Activated CD4-positive, alpha-beta T cell treated with anti-CD3 and anti-CD28 coated beads, Interleukin-2, amount 10 ng/mL, durations not matched to agents 7 days and 5 days (primary cell): ENCODE measurements at regions not wholly inside any gene's neighbourhood (a gene's known extent, or its start where the extent isn't known, plus 50 kb on each side); places are given as distances from the start of the nearest gene placed in this dataset.

Experiments
- CTCF ChIA-PET: fragments of 350-600 bp; sonication (Branson Sonifier 250); formaldehyde crosslinking; loops from one replicate; lab custom pipeline; 2021; ENCODE audit warnings: antibody characterized with exemption; lab: Charles Lee
- POLR2A ChIA-PET: fragments of 350-600 bp; sonication (Branson Sonifier 250); formaldehyde crosslinking; loops from one replicate; lab custom pipeline; 2021; ENCODE audit warnings: antibody characterized with exemption; lab: Charles Lee
- DNase-seq: peaks from one replicate; pipeline ENCODE4 v3.0.0-alpha.2; 2020
- H3K27ac Mint-ChIP-seq: one replicate; pipeline ENCODE4 v1.8.0; 2021; ENCODE audit warnings: mild to moderate bottlenecking, moderate library complexity, mixed read lengths
- H3K27me3 Mint-ChIP-seq: one replicate; pipeline ENCODE4 v1.8.0; 2021; ENCODE audit warnings: mixed read lengths
- H3K36me3 Mint-ChIP-seq: one replicate; pipeline ENCODE4 v1.8.0; 2021; ENCODE audit warnings: low read depth, mixed read lengths
- H3K4me1 Mint-ChIP-seq: one replicate; pipeline ENCODE4 v1.8.0; 2021; ENCODE audit warnings: mixed read lengths
- H3K4me3 Mint-ChIP-seq: one replicate; pipeline ENCODE4 v1.8.0; 2021; ENCODE audit warnings: mild to moderate bottlenecking, moderate library complexity, mixed read lengths
- H3K9me3 Mint-ChIP-seq: one replicate; pipeline ENCODE4 v1.8.0; 2021; ENCODE audit warnings: mixed read lengths

DNA sequence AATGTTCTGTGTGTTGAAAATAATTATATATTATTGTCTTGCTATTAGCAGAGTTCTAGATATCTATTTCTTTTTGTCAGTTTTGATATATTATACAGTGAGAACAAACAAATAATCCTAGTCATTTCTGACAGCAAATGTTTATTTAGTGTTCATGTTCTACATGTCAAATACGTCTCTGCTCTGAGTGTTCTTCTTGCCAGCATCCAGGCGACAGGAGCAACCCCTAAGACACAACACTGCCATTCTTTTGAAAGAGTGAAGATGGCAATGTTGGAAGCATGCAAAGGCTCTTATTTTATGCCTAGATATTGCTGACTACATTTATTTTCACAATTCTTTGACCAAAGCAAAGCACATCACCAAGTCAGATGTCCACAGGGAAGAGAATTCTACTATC is 1556.6 kb upstream of the TMEFF2 start:
- CTCF ChIA-PET: no interaction called here

DNA sequence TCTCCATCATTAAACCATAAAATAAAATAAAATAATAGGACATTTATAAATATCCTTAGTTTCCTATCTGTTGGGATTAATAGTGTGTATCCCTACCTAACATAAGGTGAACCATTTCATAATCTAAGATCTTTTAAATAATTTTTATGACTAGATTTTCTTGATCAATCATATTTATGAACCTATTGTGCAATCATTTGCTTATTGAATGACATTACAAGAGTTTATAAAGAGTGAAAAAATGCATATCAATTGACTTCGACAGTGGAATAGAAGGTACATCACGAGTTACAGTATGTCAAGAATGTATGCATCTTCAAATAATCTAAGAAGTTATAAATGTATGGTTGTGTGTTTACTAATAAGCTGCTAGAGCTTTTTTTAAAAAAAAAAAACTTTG is 1554.8 kb upstream of the TMEFF2 start:
- no peak overlapping the region for H3K27ac Mint-ChIP-seq
- no peak overlapping the region for H3K4me3 Mint-ChIP-seq
- H3K27me3 Mint-ChIP-seq: no peaks in the 10 kb centered on the region
- H3K36me3 Mint-ChIP-seq: no peaks in the 10 kb centered on the region
- no peak for DNase-seq
- no peaks in the 10 kb centered on the region for H3K4me1 Mint-ChIP-seq
- CTCF ChIA-PET: no interaction called here
- no peaks in the 10 kb centered on the region for H3K9me3 Mint-ChIP-seq
- POLR2A ChIA-PET: no interaction called here

More for the DNA sequence above, 1556.6 kb upstream of the TMEFF2 start:
- no peaks in the 10 kb centered on the region for H3K9me3 Mint-ChIP-seq
- H3K4me3 Mint-ChIP-seq: no peak overlapping the region
- no peak overlapping the region for H3K27ac Mint-ChIP-seq
- no peaks in the 10 kb centered on the region for H3K27me3 Mint-ChIP-seq
- no peaks in the 10 kb centered on the region for H3K4me1 Mint-ChIP-seq
- H3K36me3 Mint-ChIP-seq: no peaks in the 10 kb centered on the region
- no peak for DNase-seq
- POLR2A ChIA-PET: no interaction called here

DNA sequence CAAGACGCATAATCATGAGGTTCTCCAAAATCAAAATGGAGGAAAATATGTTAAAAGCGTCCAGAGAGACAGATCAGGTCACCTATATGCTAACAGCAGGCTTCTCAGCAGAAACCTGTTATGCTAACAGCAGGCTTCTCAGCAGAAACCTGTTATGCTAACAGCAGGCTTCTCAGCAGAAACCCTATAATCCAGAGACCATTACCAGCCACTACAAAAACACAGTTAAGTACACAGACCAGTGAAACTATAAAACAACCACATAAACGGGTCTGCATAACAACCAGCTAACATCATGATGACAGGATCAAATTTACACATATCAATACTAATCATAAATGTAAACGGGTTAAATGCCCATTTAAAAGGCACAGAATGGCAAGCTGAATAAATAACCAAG is 1548.4 kb upstream of the TMEFF2 start:
- Mint-ChIP-seq H3K4me3 (no peak overlapping the region), H3K27me3 (no peaks in the 10 kb centered on the region), H3K36me3 (no peaks in the 10 kb centered on the region), H3K27ac (no peak overlapping the region), H3K9me3 (no peaks in the 10 kb centered on the region), H3K4me1 (no peaks in the 10 kb centered on the region)
- DNase-seq: no peak
- POLR2A ChIA-PET: no interaction called here
- CTCF ChIA-PET: no interaction called here

DNA sequence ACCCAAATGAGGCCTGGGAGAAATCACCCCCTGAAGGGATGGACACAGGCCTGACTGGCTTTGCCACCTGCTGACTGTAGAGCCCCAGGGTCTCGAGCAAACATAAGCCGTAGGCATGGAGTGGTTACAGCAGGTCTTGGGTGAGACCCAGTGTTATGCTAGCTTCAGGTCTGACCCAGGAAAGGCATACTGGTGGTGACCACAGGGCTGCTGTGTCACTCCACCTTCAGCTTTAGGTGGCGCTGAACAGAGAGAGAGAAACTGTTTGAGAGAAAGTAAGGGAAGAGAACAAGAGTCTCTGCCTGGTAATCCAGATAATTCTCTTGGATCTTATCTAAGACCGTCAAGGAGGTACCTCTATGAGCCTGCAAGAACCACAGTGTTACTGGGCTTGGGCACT is 1544.2 kb upstream of the TMEFF2 start:
- CTCF ChIA-PET: no interaction called here
- DNase-seq: no peak
- peaks cover 1% of the 10 kb centered on the region for H3K9me3 Mint-ChIP-seq
- H3K36me3 Mint-ChIP-seq: no peaks in the 10 kb centered on the region
- no peaks in the 10 kb centered on the region for H3K27me3 Mint-ChIP-seq
- POLR2A ChIA-PET: no interaction called here
- no peaks in the 10 kb centered on the region for H3K4me1 Mint-ChIP-seq
- no peak overlapping the region for H3K4me3 Mint-ChIP-seq
- no peak overlapping the region for H3K27ac Mint-ChIP-seq

DNA sequence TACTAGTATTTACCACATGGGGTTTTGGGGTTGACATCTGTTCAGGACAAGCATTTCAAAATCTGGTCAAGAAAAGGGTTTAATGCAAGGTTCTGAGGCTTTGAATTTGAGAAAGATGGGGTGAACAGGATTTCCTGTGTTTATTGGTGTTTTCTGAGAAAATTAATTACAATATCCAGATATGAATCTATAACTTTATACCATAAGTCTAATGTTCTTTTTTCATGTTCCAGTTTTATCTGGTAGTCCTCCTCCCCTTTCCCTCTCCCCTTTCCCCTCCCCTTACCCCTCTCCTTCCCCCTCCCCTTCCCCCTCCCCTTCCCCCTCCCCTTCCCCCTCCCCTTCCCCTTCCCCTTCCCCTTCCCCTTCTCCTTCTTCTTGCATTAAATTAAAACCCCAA is 1518.2 kb upstream of the TMEFF2 start:
- H3K27me3 Mint-ChIP-seq: no peaks in the 10 kb centered on the region
- peaks cover 2% of the 10 kb centered on the region for H3K9me3 Mint-ChIP-seq
- CTCF ChIA-PET: no interaction called here
- H3K4me3 Mint-ChIP-seq: no peak overlapping the region
- H3K36me3 Mint-ChIP-seq: no peaks in the 10 kb centered on the region
- no peak for DNase-seq
- H3K4me1 Mint-ChIP-seq: no peaks in the 10 kb centered on the region
- H3K27ac Mint-ChIP-seq: no peak overlapping the region
- POLR2A ChIA-PET: no interaction called here

DNA sequence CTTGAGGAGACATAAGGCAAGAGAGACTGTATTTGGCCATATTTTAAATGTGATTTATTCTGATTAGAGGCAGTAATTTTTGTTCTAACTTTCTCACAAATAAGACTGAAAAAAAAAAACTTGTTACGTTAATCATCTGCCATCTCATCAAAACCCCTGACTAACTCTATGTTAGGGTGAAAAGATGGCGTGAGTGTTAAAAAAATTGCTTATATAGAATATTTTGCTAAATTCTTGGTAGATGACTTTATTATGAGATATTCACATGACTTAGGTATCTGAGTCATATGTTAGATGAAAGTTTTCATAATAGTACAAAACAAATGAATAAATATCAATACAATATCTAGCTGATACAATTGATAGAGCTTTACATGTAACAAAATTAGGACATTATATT is 1508.7 kb upstream of the TMEFF2 start:
- no peaks in the 10 kb centered on the region for H3K9me3 Mint-ChIP-seq
- no peak overlapping the region for H3K27ac Mint-ChIP-seq
- DNase-seq: no peak
- CTCF ChIA-PET: no interaction called here
- H3K36me3 Mint-ChIP-seq: no peaks in the 10 kb centered on the region
- H3K27me3 Mint-ChIP-seq: no peaks in the 10 kb centered on the region
- POLR2A ChIA-PET: no interaction called here
- no peaks in the 10 kb centered on the region for H3K4me1 Mint-ChIP-seq
- no peak overlapping the region for H3K4me3 Mint-ChIP-seq

DNA sequence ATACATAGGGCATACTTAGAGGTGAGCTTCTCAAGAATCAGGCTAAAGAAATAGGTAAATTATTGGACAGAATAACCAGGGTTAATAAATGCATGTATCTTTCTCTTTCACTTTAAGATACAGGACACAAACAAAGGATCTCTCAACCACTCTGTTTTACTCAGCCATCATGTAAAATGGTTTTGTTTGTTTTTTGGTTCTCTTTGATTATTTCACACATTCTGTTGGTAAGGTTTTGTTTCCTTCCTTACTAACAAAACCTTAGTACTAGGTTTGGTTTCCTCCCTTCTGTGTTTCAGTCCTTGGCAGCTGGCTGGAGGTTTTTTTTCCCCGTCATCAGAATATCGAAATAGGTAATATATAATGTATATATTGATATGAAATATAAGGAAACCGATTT is 1506.8 kb upstream of the TMEFF2 start:
- Mint-ChIP-seq H3K4me3 (no peak overlapping the region), H3K9me3 (no peaks in the 10 kb centered on the region), H3K4me1 (no peaks in the 10 kb centered on the region), H3K27ac (no peak overlapping the region), H3K36me3 (no peaks in the 10 kb centered on the region), H3K27me3 (no peaks in the 10 kb centered on the region)
- ChIA-PET POLR2A (no interaction called here), CTCF (no interaction called here)
- no peak for DNase-seq

DNA sequence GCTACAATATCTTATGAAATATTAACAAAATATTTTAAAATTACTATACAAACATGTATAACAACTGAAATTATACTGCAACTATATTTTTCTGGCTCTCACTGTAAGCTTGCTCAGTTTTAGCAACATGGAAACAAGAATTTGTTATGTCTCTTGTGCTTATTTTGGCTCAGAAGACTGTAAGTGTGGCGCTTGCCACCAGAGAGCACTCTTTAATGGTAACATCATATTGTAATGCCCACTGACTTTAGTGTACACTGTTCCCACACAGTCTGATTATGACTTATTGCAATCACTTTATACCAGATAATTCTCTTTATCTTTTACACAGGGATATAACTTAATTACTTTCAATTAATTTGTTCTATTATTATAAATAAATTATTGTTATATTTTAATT is 1500.6 kb upstream of the TMEFF2 start:
- no peak for DNase-seq
- no peaks in the 10 kb centered on the region for H3K27me3 Mint-ChIP-seq
- no peaks in the 10 kb centered on the region for H3K4me1 Mint-ChIP-seq
- POLR2A ChIA-PET: no interaction called here
- H3K9me3 Mint-ChIP-seq: no peaks in the 10 kb centered on the region
- CTCF ChIA-PET: no interaction called here
- no peak overlapping the region for H3K4me3 Mint-ChIP-seq
- H3K27ac Mint-ChIP-seq: no peak overlapping the region
- H3K36me3 Mint-ChIP-seq: no peaks in the 10 kb centered on the region

DNA sequence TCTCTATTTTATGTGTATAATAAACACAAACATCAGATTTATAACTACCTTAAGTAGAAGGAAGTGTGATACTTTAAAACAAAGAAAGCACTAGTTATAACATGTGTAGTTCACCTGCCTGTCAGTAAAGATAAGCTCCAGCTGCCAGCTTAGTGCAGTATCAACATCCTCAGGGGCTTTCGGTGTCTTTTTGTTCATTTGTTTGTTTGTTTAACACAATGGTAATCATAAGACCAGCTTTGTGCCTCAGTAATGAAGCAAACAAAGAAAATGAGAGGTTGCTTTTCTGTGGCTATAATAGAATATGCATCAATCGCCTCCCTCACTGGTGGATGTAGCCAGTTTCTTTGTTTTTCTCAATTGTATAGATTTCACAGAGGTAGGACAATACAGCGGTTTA is 1499.0 kb upstream of the TMEFF2 start:
- no peak for DNase-seq
- Mint-ChIP-seq H3K36me3 (no peaks in the 10 kb centered on the region), H3K27ac (no peak overlapping the region), H3K4me3 (no peak overlapping the region), H3K4me1 (no peaks in the 10 kb centered on the region), H3K9me3 (no peaks in the 10 kb centered on the region), H3K27me3 (no peaks in the 10 kb centered on the region)
- CTCF ChIA-PET: no interaction called here
- POLR2A ChIA-PET: no interaction called here

DNA sequence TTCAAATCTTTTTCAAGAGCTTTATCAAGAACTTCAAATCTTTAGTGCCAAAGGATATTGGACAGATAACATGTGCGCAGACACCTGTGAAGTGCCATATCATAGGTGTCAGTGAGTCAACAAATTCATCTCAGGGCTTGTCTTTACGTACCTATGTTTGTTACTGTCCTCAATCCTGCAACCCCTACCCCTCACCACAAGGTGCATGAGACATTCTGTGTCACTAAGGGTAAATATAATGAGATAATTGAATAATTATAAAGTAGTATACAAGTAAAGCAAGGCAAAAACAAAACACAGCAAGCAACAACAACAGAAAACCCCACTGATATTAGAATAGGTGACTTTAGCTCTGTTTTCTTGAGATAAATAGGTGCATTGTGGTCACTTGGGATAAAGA is 1495.8 kb upstream of the TMEFF2 start:
- POLR2A ChIA-PET: no interaction called here
- CTCF ChIA-PET: interaction anchor here (1.4 kb wide), 1 partner anchor 17 kb away, joined by 4 read pairs; no protein-coding TSS in a partner anchor
- DNase-seq: no peak
- H3K4me3 Mint-ChIP-seq: no peak overlapping the region
- no peak overlapping the region for H3K27ac Mint-ChIP-seq
- no peaks in the 10 kb centered on the region for H3K4me1 Mint-ChIP-seq
- H3K27me3 Mint-ChIP-seq: no peaks in the 10 kb centered on the region
- H3K36me3 Mint-ChIP-seq: no peaks in the 10 kb centered on the region
- no peaks in the 10 kb centered on the region for H3K9me3 Mint-ChIP-seq

DNA sequence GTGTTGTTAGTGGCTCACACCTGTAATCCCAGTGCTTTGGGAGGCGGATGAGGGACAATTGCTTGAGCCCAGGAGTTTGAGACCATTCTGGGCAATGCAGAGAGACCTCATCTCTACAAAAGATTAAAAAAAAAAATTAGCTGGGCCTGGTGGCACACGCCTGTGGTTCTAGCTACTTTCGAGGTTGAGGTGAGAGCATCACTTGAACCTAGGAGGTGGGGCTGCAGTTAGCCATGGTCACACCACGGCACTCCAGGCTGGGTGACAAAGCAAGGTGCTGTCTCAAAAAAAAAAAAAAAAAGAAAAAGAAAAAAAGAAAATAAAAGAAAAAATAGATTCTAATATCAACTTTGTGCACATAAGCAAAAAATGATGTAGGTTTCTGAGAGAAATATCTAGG is 1492.5 kb upstream of the TMEFF2 start:
- no peak overlapping the region for H3K27ac Mint-ChIP-seq
- no peaks in the 10 kb centered on the region for H3K36me3 Mint-ChIP-seq
- no peaks in the 10 kb centered on the region for H3K4me1 Mint-ChIP-seq
- no peaks in the 10 kb centered on the region for H3K9me3 Mint-ChIP-seq
- DNase-seq: no peak
- no peak overlapping the region for H3K4me3 Mint-ChIP-seq
- ChIA-PET CTCF (no interaction called here), POLR2A (no interaction called here)
- no peaks in the 10 kb centered on the region for H3K27me3 Mint-ChIP-seq

DNA sequence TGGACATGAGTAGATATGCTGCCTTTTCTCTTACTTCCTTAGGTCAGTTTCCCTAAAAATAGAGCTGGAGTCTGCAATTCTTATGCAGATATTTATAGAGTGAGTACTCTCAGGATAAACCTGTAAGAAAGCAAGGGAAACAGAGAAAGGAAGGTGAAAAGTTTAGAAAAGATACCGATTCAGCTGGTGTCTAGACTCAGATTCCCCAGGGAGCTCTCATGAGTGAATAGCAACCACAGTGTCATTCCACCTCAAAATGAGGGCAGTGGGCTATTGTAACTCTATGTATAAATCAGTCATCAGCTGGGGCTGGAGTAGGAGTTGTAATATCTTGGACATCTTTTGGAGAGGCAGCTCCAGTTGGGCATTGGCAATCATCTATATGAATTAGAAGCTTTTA is 1485.1 kb upstream of the TMEFF2 start:
- Mint-ChIP-seq H3K27ac (no peak overlapping the region), H3K27me3 (no peaks in the 10 kb centered on the region), H3K36me3 (no peaks in the 10 kb centered on the region), H3K4me3 (no peak overlapping the region), H3K9me3 (no peaks in the 10 kb centered on the region), H3K4me1 (no peaks in the 10 kb centered on the region)
- CTCF ChIA-PET: no interaction called here
- DNase-seq: no peak
- POLR2A ChIA-PET: no interaction called here

DNA sequence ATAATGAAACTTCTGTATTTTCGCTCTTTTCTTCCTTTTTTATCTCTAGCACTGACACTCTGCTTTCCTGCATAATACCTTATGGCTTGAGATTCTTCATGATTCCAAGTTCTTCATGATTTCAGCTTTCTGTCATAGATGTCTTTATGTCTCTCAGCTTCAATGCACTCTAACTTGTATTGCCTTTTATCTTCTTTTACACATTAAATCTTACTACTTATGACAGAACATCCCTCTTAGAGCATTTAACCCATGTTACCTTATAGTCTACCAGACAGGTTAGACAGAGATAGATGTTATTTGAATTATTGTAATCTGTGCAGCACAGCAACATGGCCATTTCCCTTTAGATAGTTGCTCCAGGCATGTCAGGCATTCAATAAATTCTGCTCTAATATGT is 1475.7 kb upstream of the TMEFF2 start:
- Mint-ChIP-seq H3K36me3 (no peaks in the 10 kb centered on the region), H3K27me3 (no peaks in the 10 kb centered on the region), H3K27ac (no peak overlapping the region), H3K4me1 (no peaks in the 10 kb centered on the region), H3K4me3 (no peak overlapping the region), H3K9me3 (no peaks in the 10 kb centered on the region)
- CTCF ChIA-PET: no interaction called here
- POLR2A ChIA-PET: no interaction called here
- DNase-seq: no peak

DNA sequence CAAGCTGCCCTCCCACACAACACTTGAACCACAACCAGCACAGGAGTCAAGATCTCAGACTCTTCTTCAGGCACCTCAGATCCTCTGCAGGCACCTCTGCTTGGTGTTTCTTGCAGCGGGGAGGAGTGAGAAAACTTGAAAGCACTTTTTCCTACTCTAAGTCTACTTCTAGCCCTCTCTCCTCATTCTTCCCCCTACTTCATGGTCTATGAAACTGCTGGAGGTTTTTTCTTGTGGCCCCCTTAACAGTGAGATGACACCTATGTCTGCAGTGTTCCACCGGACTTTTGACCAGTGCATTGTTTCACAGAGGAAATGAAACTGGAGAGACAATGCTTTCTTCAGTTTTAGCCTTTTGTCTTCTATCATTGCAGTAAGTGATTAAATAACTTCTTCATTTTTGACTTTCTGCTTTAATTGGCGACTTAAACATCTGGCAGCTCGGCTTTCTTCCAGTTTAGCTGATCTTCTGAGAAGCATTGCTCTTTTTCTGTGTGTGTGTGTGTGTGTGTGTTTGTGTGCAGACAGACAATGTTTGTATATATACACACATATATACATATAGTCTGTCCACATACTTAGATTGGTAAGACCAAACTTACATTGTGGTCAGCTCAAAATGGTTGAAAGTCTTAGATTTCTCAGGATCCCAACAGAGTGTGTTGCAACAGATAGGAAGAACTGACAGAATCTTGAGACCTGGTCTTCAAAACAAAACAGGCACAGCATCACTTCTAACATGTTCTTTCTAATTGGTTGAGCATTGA is 1474.0 kb upstream of the TMEFF2 start:
- no peaks in the 10 kb centered on the region for H3K36me3 Mint-ChIP-seq
- POLR2A ChIA-PET: no interaction called here
- no peaks in the 10 kb centered on the region for H3K4me1 Mint-ChIP-seq
- CTCF ChIA-PET: no interaction called here
- no peaks in the 10 kb centered on the region for H3K27me3 Mint-ChIP-seq
- H3K4me3 Mint-ChIP-seq: no peak overlapping the region
- no peak overlapping the region for H3K27ac Mint-ChIP-seq
- no peaks in the 10 kb centered on the region for H3K9me3 Mint-ChIP-seq
- DNase-seq: no peak
